Gastroesophageal sphincter (tissue), 3 donors: ENCODE measurements at regions not wholly inside any gene's neighbourhood (a gene's known extent, or its start where the extent isn't known, plus 50 kb on each side); places are given as distances from the start of the nearest gene placed in this dataset.

Source experiments
- EP300 ChIP-seq: sonication (generic); formaldehyde crosslinking; IDR thresholded peaks from one replicate; pipeline ENCODE4 v1.6.1; 2017; ENCODE audit warnings: antibody characterized with exemption, mild to moderate bottlenecking
- POLR2A ChIP-seq, 2 donors: fragments of 450-650 bp; IDR thresholded peaks; one replicate each; pipeline ENCODE4 v1.6.1; 2017; ENCODE audit warnings: antibody characterized with exemption in 2 of 2, mild to moderate bottlenecking in 2 of 2, moderate library complexity in 1 of 2
- POLR2AphosphoS5 ChIP-seq: sonication (generic); formaldehyde crosslinking; IDR thresholded peaks from one replicate; pipeline ENCODE4 v1.6.1; 2017; ENCODE audit warnings: antibody characterized with exemption
- TF ChIP-seq, protein P1 (sequence below), 4 experiments: fragments of 200-600 bp in 2 of 4; fragments of 450-650 bp in 2 of 4; sonication (generic) in 1 of 4; IDR thresholded peaks; one replicate each; pipeline ENCODE4 v1.5.1; 2017 to 2019; ENCODE audit warnings: antibody characterized with exemption in 4 of 4, mild to moderate bottlenecking in 2 of 4, moderate library complexity in 2 of 4

DNA sequence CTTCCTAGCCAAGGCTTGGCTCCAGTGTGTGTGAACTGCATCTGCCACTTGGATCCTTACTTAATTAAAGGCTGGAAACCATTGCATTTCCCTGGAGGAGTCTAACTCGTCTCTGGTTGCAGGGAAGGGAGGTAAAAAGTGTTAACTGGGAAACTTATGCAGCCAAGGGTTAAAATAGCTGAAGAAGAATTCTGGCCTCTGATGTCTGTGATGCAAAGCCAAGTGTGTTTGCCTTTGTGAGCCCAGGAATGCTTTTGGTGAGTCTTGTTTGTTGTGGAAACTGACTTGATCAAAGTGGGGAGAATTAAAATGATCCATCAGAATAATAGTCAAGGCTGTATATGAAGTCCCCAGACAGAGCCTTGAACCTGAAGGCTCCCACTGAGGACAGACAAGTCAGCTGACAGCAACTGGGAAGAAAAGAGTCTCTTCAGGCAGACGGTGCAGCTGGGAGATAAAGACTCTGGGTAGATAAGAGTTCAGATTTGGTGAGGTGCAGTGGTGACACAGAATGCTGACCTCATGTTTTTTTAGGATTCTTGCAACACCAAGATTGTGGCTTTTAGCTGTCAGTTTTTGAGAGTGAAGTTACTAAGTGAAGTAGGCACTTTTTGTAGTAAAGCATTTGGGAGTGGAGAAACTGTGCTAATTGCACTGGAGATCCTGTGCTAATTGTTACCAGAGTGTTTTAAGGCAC is 59.5 kb upstream of the WLS start:
- no peak for TF ChIP-seq POLR2A (IDR thresholded peaks at IDR 0.05)
- TF ChIP-seq, protein P1, sequence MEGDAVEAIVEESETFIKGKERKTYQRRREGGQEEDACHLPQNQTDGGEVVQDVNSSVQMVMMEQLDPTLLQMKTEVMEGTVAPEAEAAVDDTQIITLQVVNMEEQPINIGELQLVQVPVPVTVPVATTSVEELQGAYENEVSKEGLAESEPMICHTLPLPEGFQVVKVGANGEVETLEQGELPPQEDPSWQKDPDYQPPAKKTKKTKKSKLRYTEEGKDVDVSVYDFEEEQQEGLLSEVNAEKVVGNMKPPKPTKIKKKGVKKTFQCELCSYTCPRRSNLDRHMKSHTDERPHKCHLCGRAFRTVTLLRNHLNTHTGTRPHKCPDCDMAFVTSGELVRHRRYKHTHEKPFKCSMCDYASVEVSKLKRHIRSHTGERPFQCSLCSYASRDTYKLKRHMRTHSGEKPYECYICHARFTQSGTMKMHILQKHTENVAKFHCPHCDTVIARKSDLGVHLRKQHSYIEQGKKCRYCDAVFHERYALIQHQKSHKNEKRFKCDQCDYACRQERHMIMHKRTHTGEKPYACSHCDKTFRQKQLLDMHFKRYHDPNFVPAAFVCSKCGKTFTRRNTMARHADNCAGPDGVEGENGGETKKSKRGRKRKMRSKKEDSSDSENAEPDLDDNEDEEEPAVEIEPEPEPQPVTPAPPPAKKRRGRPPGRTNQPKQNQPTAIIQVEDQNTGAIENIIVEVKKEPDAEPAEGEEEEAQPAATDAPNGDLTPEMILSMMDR (IDR thresholded peaks at IDR 0.05), result no peak
- no peak for TF ChIP-seq POLR2AphosphoS5
- no peak for TF ChIP-seq EP300
